Umbilical cord (tissue), 1 donor: ENCODE measurements at regions not wholly inside any gene's neighbourhood (a gene's known extent, or its start where the extent isn't known, plus 50 kb on each side); places are given as distances from the start of the nearest gene placed in this dataset.
A peak's percentile ranks its signal among the peaks of the same experiment; 100 is the strongest.

Experiments
- DNase-seq: peaks from one replicate; pipeline ENCODE4 v3.0.0-alpha.2; 2015; ENCODE audit warnings: low spot score

- no peak for DNase-seq
Measured at GRCh38 chr10:2256241-2256640, 518.9 kb upstream of the ADARB2 start.

- DNase-seq = no peak
Measured at GRCh38 chr10:2252096-2252495, 514.8 kb upstream of the ADARB2 start.

- no peak for DNase-seq
Measured at GRCh38 chr10:2251631-2252030, 514.3 kb upstream of the ADARB2 start.

GRCh38 chr10:2246747-2247146 lies 509.4 kb upstream of the ADARB2 start:
- no peak for DNase-seq

- DNase-seq = no peak
Measured at GRCh38 chr10:2245580-2245979, 508.3 kb upstream of the ADARB2 start.

- no peak for DNase-seq
Measured at GRCh38 chr10:2244471-2244870, 507.1 kb upstream of the ADARB2 start.

GRCh38 chr10:2236876-2237275 lies 499.6 kb upstream of the ADARB2 start:
- no peak for DNase-seq

- DNase-seq = no peak
Measured at GRCh38 chr10:2232479-2232878, 495.2 kb upstream of the ADARB2 start.

GRCh38 chr10:2230478-2230877 lies 493.2 kb upstream of the ADARB2 start:
- DNase-seq = no peak

- DNase-seq = no peak
Measured at GRCh38 chr10:2228320-2228901, 491.1 kb upstream of the ADARB2 start.

GRCh38 chr10:2225609-2226008 lies 488.3 kb upstream of the ADARB2 start:
- no peak for DNase-seq

- no peak for DNase-seq
Measured at GRCh38 chr10:2223548-2224320, 486.4 kb upstream of the ADARB2 start.

- DNase-seq = no peak
Measured at GRCh38 chr10:2222631-2223030, 485.3 kb upstream of the ADARB2 start.

- DNase-seq = peak; percentile 63
Measured at GRCh38 chr10:2214805-2215204, 477.5 kb upstream of the ADARB2 start.

GRCh38 chr10:2214092-2214491 lies 476.8 kb upstream of the ADARB2 start:
- DNase-seq = peak; percentile 23

- no peak for DNase-seq
Measured at GRCh38 chr10:2212244-2212834, 475.0 kb upstream of the ADARB2 start.

- no peak for DNase-seq
Measured at GRCh38 chr10:2210088-2210487, 472.8 kb upstream of the ADARB2 start.

GRCh38 chr10:2208106-2208505 lies 470.8 kb upstream of the ADARB2 start:
- DNase-seq = no peak

GRCh38 chr10:2207246-2207922 lies 470.1 kb upstream of the ADARB2 start:
- DNase-seq = no peak

GRCh38 chr10:2205406-2205805 lies 468.1 kb upstream of the ADARB2 start:
- DNase-seq = no peak

- DNase-seq = peak; percentile 42
Measured at GRCh38 chr10:2202401-2202800, 465.1 kb upstream of the ADARB2 start.

GRCh38 chr10:2201534-2202099 lies 464.3 kb upstream of the ADARB2 start:
- no peak for DNase-seq
